ENCODE measurements at regions not wholly inside any gene's neighbourhood (a gene's known extent, or its start where the extent isn't known, plus 50 kb on each side); places are given as distances from the start of the nearest gene placed in this dataset.

GRCh38 chrX:43108828-43109227, 330.9 kb upstream of the PPP1R2C start:
- ATAC-seq, result no peak

GRCh38 chrX:43121637-43122036, 343.7 kb upstream of the PPP1R2C start:
- no peak for TF ChIP-seq ARNTL (CRISPR knock-in tag; IDR thresholded peaks at IDR 0.05; ENCODE audit: borderline replicate concordance, low read depth)
- no peak for TF ChIP-seq SNAI2 (CRISPR knock-in tag; IDR thresholded peaks at IDR 0.05)
- no peak for TF ChIP-seq PATZ1 (CRISPR knock-in tag; IDR thresholded peaks at IDR 0.05; ENCODE audit: borderline replicate concordance)
- TF ChIP-seq TSHZ2 (CRISPR knock-in tag; IDR thresholded peaks at IDR 0.05), result no peak
- TF ChIP-seq RARB (CRISPR knock-in tag; IDR thresholded peaks at IDR 0.05), result no peak
- TF ChIP-seq ZC3H10 (CRISPR knock-in tag; IDR thresholded peaks at IDR 0.05), result no peak
- TF ChIP-seq CREB5 (CRISPR knock-in tag; IDR thresholded peaks at IDR 0.05; ENCODE audit: low read depth), result no peak
- no peak for TF ChIP-seq TOX (CRISPR knock-in tag; IDR thresholded peaks at IDR 0.05; ENCODE audit: borderline replicate concordance)
- TF ChIP-seq OSR1 (CRISPR knock-in tag; IDR thresholded peaks at IDR 0.05), result no peak
- no peak for TF ChIP-seq ZFP3 (CRISPR knock-in tag; IDR thresholded peaks at IDR 0.05)
- ATAC-seq, result no peak

More at GRCh38 chrX:43108828-43109227, 330.9 kb upstream of the PPP1R2C start:
- TF ChIP-seq ZFP30 (CRISPR knock-in tag; IDR thresholded peaks at IDR 0.05), result no peak

GRCh38 chrX:43139645-43140044, 361.7 kb upstream of the PPP1R2C start:
- TF ChIP-seq PPARA (CRISPR knock-in tag; IDR thresholded peaks at IDR 0.05; ENCODE audit: borderline replicate concordance), result no peak
- TF ChIP-seq GLIS3 (CRISPR knock-in tag; IDR thresholded peaks at IDR 0.05), result no peak
- no peak for TF ChIP-seq OSR1 (CRISPR knock-in tag; IDR thresholded peaks at IDR 0.05)
- TF ChIP-seq ISL1 (CRISPR knock-in tag; IDR thresholded peaks at IDR 0.05), result no peak
- TF ChIP-seq TCF4 (CRISPR knock-in tag; IDR thresholded peaks at IDR 0.05; ENCODE audit: borderline replicate concordance), result no peak
- ATAC-seq, result no peak

- TF ChIP-seq BACH2 (CRISPR knock-in tag; IDR thresholded peaks at IDR 0.05; ENCODE audit: borderline replicate concordance), result no peak
- TF ChIP-seq ZNF70 (CRISPR knock-in tag; IDR thresholded peaks at IDR 0.05), result no peak
- no peak for TF ChIP-seq GLIS3 (CRISPR knock-in tag; IDR thresholded peaks at IDR 0.05)
- TF ChIP-seq ZNF565 (CRISPR knock-in tag; conservative IDR thresholded peaks at IDR 0.05; ENCODE audit: low read depth), result no peak
- ATAC-seq, result no peak
These were observed 362.6 kb upstream of the PPP1R2C start for GRCh38 chrX:43140582-43140981.

- no peak for ATAC-seq
- TF ChIP-seq ISL1 (CRISPR knock-in tag; IDR thresholded peaks at IDR 0.05) (no peak), ZNF565 (CRISPR knock-in tag; conservative IDR thresholded peaks at IDR 0.05; ENCODE audit: low read depth) (no peak), BACH2 (CRISPR knock-in tag; IDR thresholded peaks at IDR 0.05; ENCODE audit: borderline replicate concordance) (no peak), OSR1 (CRISPR knock-in tag; IDR thresholded peaks at IDR 0.05) (no peak), RARB (CRISPR knock-in tag; IDR thresholded peaks at IDR 0.05) (no peak), TSHZ2 (CRISPR knock-in tag; IDR thresholded peaks at IDR 0.05) (no peak), TCF4 (CRISPR knock-in tag; IDR thresholded peaks at IDR 0.05; ENCODE audit: borderline replicate concordance) (no peak), ARNTL (CRISPR knock-in tag; IDR thresholded peaks at IDR 0.05; ENCODE audit: borderline replicate concordance, low read depth) (no peak), CSRNP3 (CRISPR knock-in tag; IDR thresholded peaks at IDR 0.05) (no peak), TOX (CRISPR knock-in tag; IDR thresholded peaks at IDR 0.05; ENCODE audit: borderline replicate concordance) (no peak), ESRRG (CRISPR knock-in tag; IDR thresholded peaks at IDR 0.05) (no peak), CSDC2 (CRISPR knock-in tag; IDR thresholded peaks at IDR 0.05) (no peak), PPARA (CRISPR knock-in tag; IDR thresholded peaks at IDR 0.05; ENCODE audit: borderline replicate concordance) (no peak), SNAI2 (CRISPR knock-in tag; IDR thresholded peaks at IDR 0.05) (no peak)
These were observed 363.9 kb upstream of the PPP1R2C start for GRCh38 chrX:43141885-43142284.
